ENCODE measurements at regions not wholly inside any gene's neighbourhood (a gene's known extent, or its start where the extent isn't known, plus 50 kb on each side); places are given as distances from the start of the nearest gene placed in this dataset. TPM values are rescaled to one million over a fixed set of nuclear protein-coding genes. Genes with fewer than 3 reads are reported as not detected.

Small RNAs in the stretch of these regions (small RNA-seq; reads per million reads assigned to genes)
- gene AL591926.1 (ENCODE audit: insufficient read length, low read depth) (not detected), gene AL591926.4 (ENCODE audit: insufficient read length, low read depth) (not detected), gene AL591926.5 (ENCODE audit: insufficient read length, low read depth) (not detected), gene AL591926.6 (ENCODE audit: insufficient read length, low read depth) (not detected), gene AL591926.8 (ENCODE audit: insufficient read length, low read depth) (not detected), gene AL591926.9 (ENCODE audit: insufficient read length, low read depth) (not detected), gene RF00019 (ENCODE audit: insufficient read length, low read depth) (not detected), gene RF00156 (ENCODE audit: insufficient read length, low read depth) (not detected), gene RN7SL565P (ENCODE audit: insufficient read length, low read depth) (not detected)
